ENCODE measurements at regions not wholly inside any gene's neighbourhood (a gene's known extent, or its start where the extent isn't known, plus 50 kb on each side); places are given as distances from the start of the nearest gene placed in this dataset.

DNA sequence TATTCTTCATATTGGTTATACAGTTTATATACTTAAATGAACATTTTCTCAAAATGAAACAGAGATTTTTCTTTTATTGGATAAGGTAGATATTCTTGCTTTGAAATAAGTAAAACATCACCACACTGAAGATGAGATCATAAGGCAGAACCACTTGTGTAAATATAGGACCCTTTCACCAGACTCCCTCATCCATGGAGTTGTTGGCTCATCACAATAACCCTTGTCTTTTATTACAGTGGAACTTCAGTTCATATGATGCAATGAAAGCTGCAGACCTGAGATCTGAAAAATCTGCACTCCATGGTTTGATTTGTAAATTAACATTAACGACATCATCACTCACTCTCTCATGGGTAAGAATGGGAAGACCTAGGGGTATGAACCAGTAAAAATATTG lies 51.9 kb upstream of the DBX2 start:
- FAIRE-seq: no peak
- no peak for DNase-seq (ENCODE audit: insufficient read length, low spot score)
- no peak for TF ChIP-seq PAX5 (IDR thresholded peaks at IDR 0.05; ENCODE audit: insufficient read depth, low read length, severe bottlenecking)

DNA sequence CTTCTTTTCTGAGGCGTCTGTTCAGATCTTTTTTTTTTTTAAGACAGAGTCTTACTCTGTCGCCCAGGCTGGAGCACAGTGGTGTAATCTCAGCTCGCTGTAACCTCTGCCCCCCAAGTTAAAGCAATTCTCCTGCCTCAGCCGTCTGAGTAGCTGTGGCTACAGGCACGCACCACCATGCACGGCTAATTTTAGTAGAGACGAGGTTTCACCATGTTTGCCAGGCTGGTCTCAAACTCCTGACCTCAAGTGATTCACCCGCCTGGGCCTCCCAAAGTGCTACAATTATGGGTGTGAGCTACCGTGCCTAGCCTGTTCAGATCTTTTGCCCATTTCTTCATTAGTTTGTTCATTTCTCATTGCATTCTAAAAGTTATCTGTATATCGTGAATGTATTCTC lies 55.1 kb upstream of the DBX2 start:
- TF ChIP-seq PAX5 (IDR thresholded peaks at IDR 0.05; ENCODE audit: insufficient read depth, low read length, severe bottlenecking) (no peak), SPI1 (IDR thresholded peaks at IDR 0.05; ENCODE audit: low read depth, low read length) (no peak)
- DNase-seq (ENCODE audit: insufficient read length, low spot score) (no peak), FAIRE-seq (no peak)

DNA sequence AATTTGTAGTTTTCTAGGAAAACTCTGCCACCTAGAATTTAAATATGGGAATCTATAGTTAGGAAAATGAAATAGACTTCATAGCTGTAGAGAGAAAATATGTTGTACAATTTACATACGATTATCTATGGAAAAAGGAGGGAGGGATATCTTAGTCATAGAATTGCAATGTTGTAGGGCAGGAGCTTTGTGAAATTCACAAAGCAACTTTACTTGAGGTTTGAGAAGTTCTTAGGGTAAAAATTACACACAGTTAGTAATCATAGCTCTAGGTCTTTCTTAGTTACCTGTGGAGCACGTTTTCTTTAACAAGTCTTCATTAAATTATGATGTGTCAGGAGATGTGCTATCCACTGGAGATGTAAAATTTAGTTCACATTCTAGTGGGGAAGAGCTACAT lies 61.4 kb upstream of the DBX2 start:
- DNase-seq (ENCODE audit: insufficient read length, low spot score) (no peak), FAIRE-seq (no peak)
- no peak for TF ChIP-seq TAF1 (IDR thresholded peaks at IDR 0.05; ENCODE audit: low read depth, low read length)

- FAIRE-seq: no peak
- DNase-seq (ENCODE audit: insufficient read length, low spot score): no peak
- TF ChIP-seq SPI1 (IDR thresholded peaks at IDR 0.05; ENCODE audit: low read depth, low read length) (no peak), POU2F2 (IDR thresholded peaks at IDR 0.05; ENCODE audit: low read depth, low read length) (no peak), PAX5 (IDR thresholded peaks at IDR 0.05; ENCODE audit: insufficient read depth, low read length, severe bottlenecking) (no peak), POLR2A (IDR thresholded peaks at IDR 0.05; ENCODE audit: low read depth, low read length) (no peak), TAF1 (IDR thresholded peaks at IDR 0.05; ENCODE audit: low read depth, low read length) (no peak), POLR2AphosphoS5 (IDR thresholded peaks at IDR 0.05; ENCODE audit: low read depth, low read length) (no peak)
Observed at GRCh38 chr12:45121224-45121623, 70.3 kb upstream of the DBX2 start.

- FAIRE-seq (no peak), DNase-seq (ENCODE audit: insufficient read length, low spot score) (no peak)
- TF ChIP-seq PAX5 (IDR thresholded peaks at IDR 0.05; ENCODE audit: insufficient read depth, low read length, severe bottlenecking) (no peak), SPI1 (IDR thresholded peaks at IDR 0.05; ENCODE audit: low read depth, low read length) (no peak), POU2F2 (IDR thresholded peaks at IDR 0.05; ENCODE audit: low read depth, low read length) (no peak), TAF1 (IDR thresholded peaks at IDR 0.05; ENCODE audit: low read depth, low read length) (no peak), POLR2AphosphoS5 (IDR thresholded peaks at IDR 0.05; ENCODE audit: low read depth, low read length) (no peak), POLR2A (IDR thresholded peaks at IDR 0.05; ENCODE audit: low read depth, low read length) (no peak)
Observed at GRCh38 chr12:45122768-45123380, 72.0 kb upstream of the DBX2 start.

DNA sequence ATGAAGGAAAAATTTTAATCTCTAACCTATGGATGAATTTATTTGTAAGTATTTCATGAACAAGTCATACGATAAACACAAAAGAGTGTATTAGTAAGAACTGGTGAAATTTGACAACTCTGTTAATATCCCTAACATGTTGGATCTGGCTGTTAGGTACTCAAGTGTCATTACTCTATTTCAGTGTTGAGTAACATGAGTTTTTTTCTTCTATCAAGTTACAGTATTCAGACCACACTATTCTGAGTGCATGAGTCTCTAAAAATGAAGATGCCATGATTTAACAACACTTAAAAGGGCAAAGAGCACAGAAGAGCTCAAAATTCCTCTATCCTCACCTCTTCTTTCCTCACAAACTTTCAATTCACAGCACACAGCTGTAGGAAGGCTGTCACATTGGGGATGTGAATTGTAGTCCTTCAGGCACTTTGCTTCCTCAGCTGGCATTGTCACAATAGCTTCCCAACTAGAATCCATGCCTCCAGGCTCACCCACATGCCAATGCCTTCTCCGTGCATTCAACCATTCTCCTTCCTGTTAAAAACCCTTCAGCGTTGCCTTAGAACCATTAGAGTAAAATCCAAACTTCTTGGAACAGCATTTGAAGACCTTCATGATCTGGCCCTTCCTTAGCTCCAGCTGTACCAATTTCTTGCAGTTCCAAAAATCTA lies 73.7 kb upstream of the DBX2 start:
- FAIRE-seq: no peak

GRCh38 chr12:45125997-45126396 lies 75.1 kb upstream of the DBX2 start:
- DNase-seq (ENCODE audit: insufficient read length, low spot score) (no peak), FAIRE-seq (no peak)
- no peak for TF ChIP-seq PAX5 (IDR thresholded peaks at IDR 0.05; ENCODE audit: insufficient read depth, low read length, severe bottlenecking)
- TF ChIP-seq SPI1 (IDR thresholded peaks at IDR 0.05; ENCODE audit: low read depth, low read length): no peak
- TF ChIP-seq POLR2A (IDR thresholded peaks at IDR 0.05; ENCODE audit: low read depth, low read length): no peak
- TF ChIP-seq POLR2AphosphoS5 (IDR thresholded peaks at IDR 0.05; ENCODE audit: low read depth, low read length): no peak
- no peak for TF ChIP-seq TAF1 (IDR thresholded peaks at IDR 0.05; ENCODE audit: low read depth, low read length)
- TF ChIP-seq POU2F2 (IDR thresholded peaks at IDR 0.05; ENCODE audit: low read depth, low read length): no peak

More for the DNA sequence above, 73.7 kb upstream of the DBX2 start:
- DNase-seq (ENCODE audit: insufficient read length, low spot score): no peak
- TF ChIP-seq PAX5 (IDR thresholded peaks at IDR 0.05; ENCODE audit: insufficient read depth, low read length, severe bottlenecking) (no peak), POLR2AphosphoS5 (IDR thresholded peaks at IDR 0.05; ENCODE audit: low read depth, low read length) (no peak), POLR2A (IDR thresholded peaks at IDR 0.05; ENCODE audit: low read depth, low read length) (no peak), TAF1 (IDR thresholded peaks at IDR 0.05; ENCODE audit: low read depth, low read length) (no peak), POU2F2 (IDR thresholded peaks at IDR 0.05; ENCODE audit: low read depth, low read length) (no peak), SPI1 (IDR thresholded peaks at IDR 0.05; ENCODE audit: low read depth, low read length) (no peak)

- no peak for FAIRE-seq
- TF ChIP-seq POU2F2 (IDR thresholded peaks at IDR 0.05; ENCODE audit: low read depth, low read length) (no peak), POLR2AphosphoS5 (IDR thresholded peaks at IDR 0.05; ENCODE audit: low read depth, low read length) (no peak), TAF1 (IDR thresholded peaks at IDR 0.05; ENCODE audit: low read depth, low read length) (no peak), SPI1 (IDR thresholded peaks at IDR 0.05; ENCODE audit: low read depth, low read length) (no peak), PAX5 (IDR thresholded peaks at IDR 0.05; ENCODE audit: insufficient read depth, low read length, severe bottlenecking) (no peak), POLR2A (IDR thresholded peaks at IDR 0.05; ENCODE audit: low read depth, low read length) (no peak)
- DNase-seq (ENCODE audit: insufficient read length, low spot score): no peak
Observed at GRCh38 chr12:45128637-45129036, 77.7 kb upstream of the DBX2 start.

DNA sequence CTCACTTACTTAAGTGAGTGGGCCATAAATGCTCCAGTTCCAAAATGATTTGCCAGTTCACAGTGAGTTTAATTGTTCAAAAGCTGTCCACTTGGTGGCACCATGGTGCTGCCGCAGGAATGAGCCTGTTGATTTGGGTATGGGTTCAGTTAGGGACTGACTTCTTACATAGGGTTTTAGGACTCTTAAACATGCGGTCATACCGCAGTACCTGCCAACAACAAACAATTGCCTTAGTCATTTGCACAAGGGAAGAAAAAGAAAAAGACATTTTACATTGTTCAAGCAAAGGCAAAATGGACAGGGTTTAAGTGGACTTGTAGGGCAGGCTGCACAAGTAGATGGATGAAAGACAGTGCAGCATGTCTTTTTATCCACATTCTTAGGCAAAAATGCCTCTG lies 80.0 kb upstream of the DBX2 start:
- FAIRE-seq (peak; percentile 70), DNase-seq (ENCODE audit: insufficient read length, low spot score) (peak; percentile 19)
- no peak for TF ChIP-seq POLR2AphosphoS5 (IDR thresholded peaks at IDR 0.05; ENCODE audit: low read depth, low read length)
- no peak for TF ChIP-seq PAX5 (IDR thresholded peaks at IDR 0.05; ENCODE audit: insufficient read depth, low read length, severe bottlenecking)
- no peak for TF ChIP-seq TAF1 (IDR thresholded peaks at IDR 0.05; ENCODE audit: low read depth, low read length)

DNA sequence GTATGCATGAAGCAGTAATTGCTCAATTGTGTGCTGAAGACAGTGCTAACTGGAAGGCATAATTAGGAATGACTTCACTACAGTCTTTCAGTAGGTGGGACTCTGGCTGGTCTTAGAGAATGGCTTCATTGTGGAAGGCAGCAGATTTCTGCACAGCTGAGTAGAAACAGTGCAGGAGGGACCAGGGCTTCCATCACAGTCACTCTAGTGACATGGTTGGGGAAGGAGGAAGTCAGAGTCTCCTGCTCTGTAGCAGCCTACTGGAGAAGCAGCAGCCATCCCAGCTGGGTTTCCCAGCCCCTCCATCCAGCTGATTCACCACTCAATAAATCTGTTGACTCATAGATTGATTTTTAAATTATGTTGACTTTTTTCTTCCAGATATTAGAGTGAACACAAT lies 80.6 kb upstream of the DBX2 start:
- DNase-seq (ENCODE audit: insufficient read length, low spot score) (no peak), FAIRE-seq (no peak)
- TF ChIP-seq TAF1 (IDR thresholded peaks at IDR 0.05; ENCODE audit: low read depth, low read length) (no peak), POLR2AphosphoS5 (IDR thresholded peaks at IDR 0.05; ENCODE audit: low read depth, low read length) (no peak), POU2F2 (IDR thresholded peaks at IDR 0.05; ENCODE audit: low read depth, low read length) (no peak), SPI1 (IDR thresholded peaks at IDR 0.05; ENCODE audit: low read depth, low read length) (no peak), PAX5 (IDR thresholded peaks at IDR 0.05; ENCODE audit: insufficient read depth, low read length, severe bottlenecking) (no peak), POLR2A (IDR thresholded peaks at IDR 0.05; ENCODE audit: low read depth, low read length) (no peak)
